ENCODE measurements at regions not wholly inside any gene's neighbourhood (a gene's known extent, or its start where the extent isn't known, plus 50 kb on each side); places are given as distances from the start of the nearest gene placed in this dataset.

DNA sequence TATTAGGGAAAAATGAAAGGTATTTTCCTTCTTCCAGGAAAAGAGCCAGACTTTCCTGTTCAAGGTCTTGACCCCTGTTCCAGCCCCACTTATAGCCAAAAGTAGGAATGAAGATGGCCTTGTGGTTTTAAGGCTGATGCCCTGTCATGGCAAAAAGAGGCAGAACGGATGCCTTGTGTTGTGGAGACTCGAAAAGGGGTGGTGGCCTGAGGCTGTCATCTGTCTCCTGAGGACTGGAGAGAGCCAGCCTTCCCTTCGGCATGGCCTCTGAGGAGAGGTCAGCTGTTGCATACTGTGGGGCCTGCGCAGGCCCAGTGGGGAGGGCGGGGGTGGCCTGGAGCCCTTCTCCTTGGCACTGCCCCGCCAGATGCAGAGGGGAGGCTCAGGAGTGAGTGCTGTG is 166.0 kb upstream of the EEPD1 start:
- no peaks in the 10 kb centered on the region for H3K9me3 ChIP-seq
- no peaks in the 10 kb centered on the region for H3K36me3 ChIP-seq
- H3K9ac ChIP-seq (ENCODE audit: low read depth in 2 of 2, low read length in 2 of 2) = no peak overlapping the region
- TF ChIP-seq, protein P1, sequence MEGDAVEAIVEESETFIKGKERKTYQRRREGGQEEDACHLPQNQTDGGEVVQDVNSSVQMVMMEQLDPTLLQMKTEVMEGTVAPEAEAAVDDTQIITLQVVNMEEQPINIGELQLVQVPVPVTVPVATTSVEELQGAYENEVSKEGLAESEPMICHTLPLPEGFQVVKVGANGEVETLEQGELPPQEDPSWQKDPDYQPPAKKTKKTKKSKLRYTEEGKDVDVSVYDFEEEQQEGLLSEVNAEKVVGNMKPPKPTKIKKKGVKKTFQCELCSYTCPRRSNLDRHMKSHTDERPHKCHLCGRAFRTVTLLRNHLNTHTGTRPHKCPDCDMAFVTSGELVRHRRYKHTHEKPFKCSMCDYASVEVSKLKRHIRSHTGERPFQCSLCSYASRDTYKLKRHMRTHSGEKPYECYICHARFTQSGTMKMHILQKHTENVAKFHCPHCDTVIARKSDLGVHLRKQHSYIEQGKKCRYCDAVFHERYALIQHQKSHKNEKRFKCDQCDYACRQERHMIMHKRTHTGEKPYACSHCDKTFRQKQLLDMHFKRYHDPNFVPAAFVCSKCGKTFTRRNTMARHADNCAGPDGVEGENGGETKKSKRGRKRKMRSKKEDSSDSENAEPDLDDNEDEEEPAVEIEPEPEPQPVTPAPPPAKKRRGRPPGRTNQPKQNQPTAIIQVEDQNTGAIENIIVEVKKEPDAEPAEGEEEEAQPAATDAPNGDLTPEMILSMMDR (IDR thresholded peaks at IDR 0.05) = no peak
- no peaks in the 10 kb centered on the region for H3K4me1 ChIP-seq
- H3K27me3 ChIP-seq = no peaks in the 10 kb centered on the region
- DNase-seq = no peak
- no peak overlapping the region for H3K27ac ChIP-seq
- H3K4me3 ChIP-seq = no peak overlapping the region
- intact Hi-C loops (cut with DNase I) = loop anchor here (2.0 kb wide), 1 partner anchor 332 kb away; no protein-coding TSS in a partner anchor

DNA sequence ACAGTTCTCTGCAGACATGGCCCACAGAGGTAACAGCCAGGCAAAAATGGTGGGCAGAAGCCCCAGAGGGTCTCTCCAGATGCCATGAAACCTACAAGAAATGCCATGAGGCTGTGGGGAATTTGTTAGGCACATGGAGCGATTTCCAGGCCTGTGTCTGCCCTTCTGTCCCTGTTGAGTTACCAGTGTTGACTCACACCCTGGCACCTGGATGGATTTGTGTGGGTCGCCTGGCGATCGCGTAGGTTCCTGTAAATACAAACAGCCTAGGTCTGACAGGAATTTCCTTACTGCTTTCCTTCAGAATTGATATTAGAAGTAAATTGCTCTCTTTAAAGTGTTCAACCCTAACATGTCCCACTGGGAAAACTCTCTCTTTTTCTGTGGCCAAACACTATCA is 164.9 kb upstream of the EEPD1 start:
- intact Hi-C loops (cut with DNase I) = no loop called here
- no peak overlapping the region for H3K4me3 ChIP-seq
- no peak overlapping the region for H3K27ac ChIP-seq
- TF ChIP-seq, protein P1 (IDR thresholded peaks at IDR 0.05) = no peak
- no peaks in the 10 kb centered on the region for H3K27me3 ChIP-seq
- no peaks in the 10 kb centered on the region for H3K36me3 ChIP-seq
- H3K9ac ChIP-seq (ENCODE audit: low read depth in 2 of 2, low read length in 2 of 2) = no peak overlapping the region
- DNase-seq = no peak
- no peaks in the 10 kb centered on the region for H3K9me3 ChIP-seq
- no peaks in the 10 kb centered on the region for H3K4me1 ChIP-seq

DNA sequence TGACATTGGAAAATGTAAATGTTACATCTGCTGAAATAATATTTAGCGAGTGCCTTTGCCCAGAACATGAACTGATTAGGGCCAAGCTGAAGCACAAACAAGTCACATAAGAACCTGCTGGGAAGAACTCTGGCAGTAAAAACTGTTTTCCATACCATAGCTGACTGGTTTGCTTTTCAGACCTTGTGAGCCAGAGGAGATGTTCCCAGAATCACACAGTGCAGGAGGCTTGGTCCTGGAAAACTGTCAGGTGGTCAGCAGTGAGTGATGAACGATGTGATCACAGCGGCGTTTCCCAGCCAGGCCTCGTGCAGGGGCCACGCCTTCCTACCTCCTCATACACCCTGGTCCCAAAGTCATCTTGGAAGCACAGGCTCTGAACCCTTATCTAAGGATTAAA is 164.2 kb upstream of the EEPD1 start:
- Histone ChIP-seq H3K9me3 (no peaks in the 10 kb centered on the region), H3K27me3 (no peaks in the 10 kb centered on the region), H3K4me1 (no peaks in the 10 kb centered on the region), H3K27ac (no peak overlapping the region), H3K9ac (ENCODE audit: low read depth in 2 of 2, low read length in 2 of 2) (no peak overlapping the region), H3K36me3 (no peaks in the 10 kb centered on the region), H3K4me3 (no peak overlapping the region)
- intact Hi-C loops (cut with DNase I) = no loop called here
- no peak for DNase-seq
- TF ChIP-seq, protein P1 (IDR thresholded peaks at IDR 0.05) = no peak

DNA sequence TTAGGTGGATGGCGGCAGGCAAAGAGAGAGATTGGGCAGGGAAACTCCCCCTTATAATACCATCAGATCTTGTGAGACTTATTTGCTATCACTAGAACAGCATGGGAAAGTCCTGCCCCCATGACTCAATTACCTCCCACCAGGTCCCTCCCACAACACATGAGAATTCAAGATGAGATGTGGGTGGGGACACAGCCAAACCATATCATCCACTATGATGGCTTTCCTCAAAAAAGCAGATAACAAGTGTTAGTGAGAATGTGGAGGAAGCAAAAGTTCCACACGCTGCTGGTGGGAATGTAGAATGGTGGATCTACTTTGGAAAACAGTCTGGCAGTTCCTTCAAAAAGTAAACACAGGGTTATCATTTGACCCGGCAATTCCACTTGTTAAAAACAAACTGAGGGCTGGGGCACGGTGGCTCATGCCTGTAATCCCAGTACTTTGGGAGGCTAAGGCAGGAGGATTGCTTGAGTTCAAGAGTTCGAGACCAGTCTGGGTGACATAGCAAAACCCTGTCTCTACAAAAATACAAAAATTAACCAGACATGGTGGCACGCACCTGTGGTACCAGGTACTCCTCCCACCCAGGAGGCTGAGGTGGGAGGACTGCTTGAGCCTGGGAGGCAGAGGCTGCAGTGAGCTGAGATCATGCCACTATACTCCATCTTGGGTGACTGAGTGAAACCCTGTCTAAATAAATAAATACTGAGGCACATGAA is 161.4 kb upstream of the EEPD1 start:
- H3K4me3 ChIP-seq = no peak overlapping the region
- H3K36me3 ChIP-seq = no peaks in the 10 kb centered on the region
- no peak overlapping the region for H3K27ac ChIP-seq
- no peaks in the 10 kb centered on the region for H3K9me3 ChIP-seq
- H3K27me3 ChIP-seq = no peaks in the 10 kb centered on the region
- intact Hi-C loops (cut with DNase I) = no loop called here
- TF ChIP-seq, protein P1 (IDR thresholded peaks at IDR 0.05) = no peak
- no peaks in the 10 kb centered on the region for H3K4me1 ChIP-seq
- H3K9ac ChIP-seq (ENCODE audit: low read depth in 2 of 2, low read length in 2 of 2) = no peak overlapping the region
- DNase-seq = no peak

DNA sequence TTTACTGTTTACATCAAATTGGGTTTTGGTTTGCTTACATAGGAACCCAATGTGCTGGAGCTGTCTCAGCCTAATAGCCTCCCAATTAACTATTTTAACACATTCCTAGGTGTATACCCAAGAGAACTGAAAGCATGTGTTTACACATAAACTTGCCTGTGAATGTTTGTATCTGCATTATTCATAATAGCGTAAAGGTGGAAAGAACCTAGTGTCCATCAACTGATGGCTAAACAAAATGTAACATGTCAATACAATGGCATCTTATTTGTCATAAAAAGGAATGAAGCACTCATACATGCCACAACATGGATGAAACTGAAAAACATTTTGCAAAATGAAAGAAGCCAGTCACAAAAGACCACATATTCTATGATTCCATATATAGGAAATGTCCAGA is 160.6 kb upstream of the EEPD1 start:
- intact Hi-C loops (cut with DNase I) = no loop called here
- H3K27ac ChIP-seq = no peak overlapping the region

More for the DNA sequence above, 160.6 kb upstream of the EEPD1 start:
- Histone ChIP-seq H3K4me1 (no peaks in the 10 kb centered on the region), H3K9me3 (no peaks in the 10 kb centered on the region), H3K9ac (ENCODE audit: low read depth in 2 of 2, low read length in 2 of 2) (no peak overlapping the region), H3K27me3 (no peaks in the 10 kb centered on the region), H3K4me3 (no peak overlapping the region), H3K36me3 (no peaks in the 10 kb centered on the region)
- DNase-seq = no peak
- TF ChIP-seq, protein P1 (IDR thresholded peaks at IDR 0.05) = no peak
